ENCODE measurements at regions not wholly inside any gene's neighbourhood (a gene's known extent, or its start where the extent isn't known, plus 50 kb on each side); places are given as distances from the start of the nearest gene placed in this dataset.

GRCh38 chr21:32184485-32184884 lies 94.4 kb downstream of the MIS18A start:
- ChIA-PET CTCF (ENCODE audit: low intra/inter-chr PET ratio) (no interaction called here), POLR2A (no interaction called here)
- FAIRE-seq (no peak), DNase-seq (ENCODE audit: extremely low read depth in 1 of 4, low spot score in 3 of 4) (peak in 1 of 4 experiments; percentile 17), ATAC-seq (peak; percentile 78)
- Histone ChIP-seq H3K4me1 (replicated peaks in 1 of 2; ENCODE audit: control insufficient read depth in 2 of 2, insufficient read depth in 2 of 2, low read length in 2 of 2) (no peaks in the 10 kb centered on the region), H3K9me1 (ENCODE audit: control insufficient read depth, insufficient read depth, low read length) (no peaks in the 10 kb centered on the region), H3K9ac (ENCODE audit: insufficient read depth in 1 of 2, low read depth in 2 of 2, low read length in 2 of 2) (no peak overlapping the region), H3K4me3 (no peak overlapping the region), H3K9me3 (replicated peaks; ENCODE audit: control insufficient read depth, insufficient read depth, low read depth, low read length) (no peaks in the 10 kb centered on the region), H3K36me3 (ENCODE audit: control insufficient read depth, insufficient read depth, low read length) (no peaks in the 10 kb centered on the region), H2AFZ (ENCODE audit: low read depth, low read length) (no peak overlapping the region), H4K20me1 (replicated peaks; ENCODE audit: control insufficient read depth, insufficient read depth, low read length) (0 out of 2 replicates have a peak, but pooled peaks cover 4% of the 10 kb centered on the region), H3K27ac (ENCODE audit: extremely low read depth, low read depth, low read length) (no peak overlapping the region), H3K4me2 (ENCODE audit: insufficient read depth, low read length) (no peak overlapping the region), H3K27me3 (ENCODE audit: control insufficient read depth in 2 of 2, insufficient read depth in 2 of 2, low read length in 2 of 2) (peaks cover 4 to 32% of the 10 kb centered on the region in 2 experiments; a peak in 4 of 5 replicates), H3K79me2 (ENCODE audit: control insufficient read depth, insufficient read depth, low read length) (no peaks in the 10 kb centered on the region)
- no TSS peak for BruUV-seq (replicated peaks)
- 5% methylated on average over 7 of the region's 7 CpGs for WGBS (ENCODE audit: insufficient coverage, low coverage, missing lambda C conversion rate)
- in situ Hi-C loops (cut with MboI) (no loop called here), intact Hi-C loops (cut with micrococcal nuclease) (loop anchor here (1.0 kb wide), 1 partner anchor 74 kb away; no protein-coding TSS in a partner anchor)
- TF ChIP-seq ZNF316 (IDR thresholded peaks at IDR 0.05) = no peak
- no peak for TF ChIP-seq MXI1 (IDR thresholded peaks at IDR 0.05; ENCODE audit: low read depth, low read length)
- TF ChIP-seq, protein P1, sequence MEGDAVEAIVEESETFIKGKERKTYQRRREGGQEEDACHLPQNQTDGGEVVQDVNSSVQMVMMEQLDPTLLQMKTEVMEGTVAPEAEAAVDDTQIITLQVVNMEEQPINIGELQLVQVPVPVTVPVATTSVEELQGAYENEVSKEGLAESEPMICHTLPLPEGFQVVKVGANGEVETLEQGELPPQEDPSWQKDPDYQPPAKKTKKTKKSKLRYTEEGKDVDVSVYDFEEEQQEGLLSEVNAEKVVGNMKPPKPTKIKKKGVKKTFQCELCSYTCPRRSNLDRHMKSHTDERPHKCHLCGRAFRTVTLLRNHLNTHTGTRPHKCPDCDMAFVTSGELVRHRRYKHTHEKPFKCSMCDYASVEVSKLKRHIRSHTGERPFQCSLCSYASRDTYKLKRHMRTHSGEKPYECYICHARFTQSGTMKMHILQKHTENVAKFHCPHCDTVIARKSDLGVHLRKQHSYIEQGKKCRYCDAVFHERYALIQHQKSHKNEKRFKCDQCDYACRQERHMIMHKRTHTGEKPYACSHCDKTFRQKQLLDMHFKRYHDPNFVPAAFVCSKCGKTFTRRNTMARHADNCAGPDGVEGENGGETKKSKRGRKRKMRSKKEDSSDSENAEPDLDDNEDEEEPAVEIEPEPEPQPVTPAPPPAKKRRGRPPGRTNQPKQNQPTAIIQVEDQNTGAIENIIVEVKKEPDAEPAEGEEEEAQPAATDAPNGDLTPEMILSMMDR (IDR thresholded peaks at IDR 0.05 in 2 of 3, conservative IDR thresholded peaks at IDR 0.05 in 1 of 3; ENCODE audit: insufficient read depth in 2 of 3, low read depth in 1 of 3, low read length in 3 of 3) = peak in 2 of 3 experiments; percentile 25 to 35; a peak in 4 of 6 replicates
- TF ChIP-seq RAD21 (CRISPR knock-in tag; conservative IDR thresholded peaks at IDR 0.05 in 1 of 2, IDR thresholded peaks at IDR 0.05 in 1 of 2) = peak in 1 of 2 experiments; percentile 22; a peak in 1 of 4 replicates
- TF ChIP-seq CEBPB (tag; IDR thresholded peaks at IDR 0.05) = peak; percentile 66
